GM21447 (cell line): ENCODE measurements at regions not wholly inside any gene's neighbourhood (a gene's known extent, or its start where the extent isn't known, plus 50 kb on each side); places are given as distances from the start of the nearest gene placed in this dataset.

Experiments used
- ATAC-seq: cut with Tn5 transposase; IDR thresholded peaks from one replicate; pipeline ENCODE4 v1.9.1; 2021; ENCODE audit not compliant: unreplicated experiment

GRCh38 chr11:19409307-19409706 lies 168.6 kb upstream of the E2F8 start:
- no peak for ATAC-seq

GRCh38 chr11:19407677-19408270 lies 167.0 kb upstream of the E2F8 start:
- no peak for ATAC-seq

GRCh38 chr11:19405966-19406365 lies 165.2 kb upstream of the E2F8 start:
- ATAC-seq, result no peak

GRCh38 chr11:19404787-19405186 lies 164.0 kb upstream of the E2F8 start:
- ATAC-seq, result no peak

GRCh38 chr11:19403196-19403895 lies 162.6 kb upstream of the E2F8 start:
- ATAC-seq, result no peak

- no peak for ATAC-seq
Observed at GRCh38 chr11:19400296-19400695, 159.6 kb upstream of the E2F8 start.

GRCh38 chr11:19398772-19399527 lies 158.2 kb upstream of the E2F8 start:
- no peak for ATAC-seq

GRCh38 chr11:19398273-19398672 lies 157.5 kb upstream of the E2F8 start:
- no peak for ATAC-seq

- ATAC-seq, result no peak
Observed at GRCh38 chr11:19395050-19395449, 154.3 kb upstream of the E2F8 start.

- ATAC-seq, result peak; percentile 85
Observed at GRCh38 chr11:19394525-19395016, 153.8 kb upstream of the E2F8 start.

GRCh38 chr11:19393941-19394340 lies 153.2 kb upstream of the E2F8 start:
- ATAC-seq, result no peak

- ATAC-seq, result no peak
Observed at GRCh38 chr11:19392847-19393518, 152.2 kb upstream of the E2F8 start.

- no peak for ATAC-seq
Observed at GRCh38 chr11:19392321-19392720, 151.6 kb upstream of the E2F8 start.

- ATAC-seq, result no peak
Observed at GRCh38 chr11:19391652-19392051, 150.9 kb upstream of the E2F8 start.

GRCh38 chr11:19391026-19391425 lies 150.3 kb upstream of the E2F8 start:
- no peak for ATAC-seq

- ATAC-seq, result no peak
Observed at GRCh38 chr11:19389787-19390303, 149.1 kb upstream of the E2F8 start.

GRCh38 chr11:19382131-19382611 lies 141.4 kb upstream of the E2F8 start:
- no peak for ATAC-seq

GRCh38 chr11:19380375-19380774 lies 139.6 kb upstream of the E2F8 start:
- ATAC-seq, result no peak

GRCh38 chr11:19379465-19379864 lies 138.7 kb upstream of the E2F8 start:
- ATAC-seq, result no peak

GRCh38 chr11:19378814-19379213 lies 138.1 kb upstream of the E2F8 start:
- no peak for ATAC-seq

- ATAC-seq, result no peak
Observed at GRCh38 chr11:19377881-19378280, 137.1 kb upstream of the E2F8 start.
